SH-SY5Y (cell line): ENCODE measurements at regions not wholly inside any gene's neighbourhood (a gene's known extent, or its start where the extent isn't known, plus 50 kb on each side); places are given as distances from the start of the nearest gene placed in this dataset.

Experiments
- GATA2 ChIP-seq: IDR thresholded peaks from 2 replicates; pipeline ENCODE4 v1.6.1; 2011; ENCODE audit warnings: mild to moderate bottlenecking, low read depth, low read length
- GATA3 ChIP-seq: IDR thresholded peaks from 2 replicates; pipeline ENCODE4 v1.6.1; 2011; ENCODE audit warnings: low read depth, mild to moderate bottlenecking, low read length, moderate library complexity

GRCh38 chr2:573805-574392 lies 103.3 kb downstream of the TMEM18 start:
- peak; percentile 99 for TF ChIP-seq GATA2
- peak; percentile 97 for TF ChIP-seq GATA3
